Skeletal muscle satellite cell (primary cell): ENCODE measurements at regions not wholly inside any gene's neighbourhood (a gene's known extent, or its start where the extent isn't known, plus 50 kb on each side); places are given as distances from the start of the nearest gene placed in this dataset.

Experiments used
- H3K27me3 ChIP-seq: 2 replicates; pipeline ENCODE4 v1.7.0; 2013; ENCODE audit warnings: low read length; ENCODE audit not compliant: control insufficient read depth, insufficient read depth
- H3K36me3 ChIP-seq: 2 replicates; pipeline ENCODE4 v1.7.0; 2013; ENCODE audit warnings: mild to moderate bottlenecking, control low read depth, low read length; ENCODE audit not compliant: insufficient read depth
- H3K4me1 ChIP-seq: 2 replicates; pipeline ENCODE4 v1.7.0; 2013; ENCODE audit warnings: low read length; ENCODE audit not compliant: control insufficient read depth, insufficient read depth
- H3K4me2 ChIP-seq: 2 replicates; pipeline ENCODE4 v1.7.0; 2013; ENCODE audit warnings: mild to moderate bottlenecking, low read length
- H3K4me3 ChIP-seq: 2 replicates; pipeline ENCODE4 v1.7.0; 2013; ENCODE audit warnings: low read length
- H3K9ac ChIP-seq: 2 replicates; pipeline ENCODE4 v1.7.0; 2013; ENCODE audit warnings: mild to moderate bottlenecking, low read depth, low read length, moderate library complexity
- H3K9me3 ChIP-seq: replicated peaks from 2 replicates; pipeline ENCODE4 v1.7.0; 2013; ENCODE audit warnings: mild to moderate bottlenecking, control low read depth, low read length

DNA sequence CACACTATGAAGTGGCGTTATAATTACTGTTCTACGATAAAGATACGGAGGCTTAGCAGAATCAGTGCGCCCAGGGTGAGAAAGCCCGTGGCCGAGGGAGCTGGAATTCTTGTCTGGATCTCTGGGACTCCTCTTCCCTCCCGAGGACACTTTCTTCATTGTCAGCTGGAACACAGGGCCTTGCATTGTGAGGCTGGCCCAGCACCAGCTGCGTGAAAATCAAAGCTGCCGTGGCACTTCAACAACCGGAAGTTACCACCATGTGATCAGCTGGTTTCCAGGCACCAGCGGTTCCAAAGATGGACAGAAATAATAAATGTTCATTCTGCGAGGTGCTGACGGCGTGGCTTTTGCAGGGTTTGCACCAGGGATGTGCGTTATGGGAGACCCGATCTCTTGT, 234.0 kb upstream of the PITRM1 start:
- H3K4me3 ChIP-seq: no peak overlapping the region
- H3K36me3 ChIP-seq: no peaks in the 10 kb centered on the region
- no peaks in the 10 kb centered on the region for H3K9me3 ChIP-seq
- no peak overlapping the region for H3K9ac ChIP-seq
- H3K27me3 ChIP-seq: peaks cover 13% of the 10 kb centered on the region
- no peaks in the 10 kb centered on the region for H3K4me1 ChIP-seq
- no peak overlapping the region for H3K4me2 ChIP-seq

DNA sequence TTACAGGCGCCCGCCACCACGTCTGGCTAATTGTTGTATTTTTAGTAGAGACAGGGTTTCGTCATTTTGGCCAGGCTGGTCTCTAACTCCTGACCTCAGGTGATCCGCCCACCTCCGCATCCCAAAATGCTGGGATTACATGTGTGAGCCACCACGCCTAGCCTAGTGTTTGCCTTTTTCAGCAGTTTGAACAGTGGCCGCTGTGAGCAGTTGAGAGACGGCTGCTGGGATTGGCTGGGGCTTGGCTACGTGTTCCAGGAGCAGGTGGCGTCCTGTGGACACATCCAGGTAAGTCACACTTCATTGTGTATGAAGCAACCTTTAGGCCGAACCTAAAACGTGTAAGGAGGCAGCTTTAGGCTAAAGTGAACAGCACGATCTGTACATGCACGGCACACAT, 231.8 kb upstream of the PITRM1 start:
- H3K4me2 ChIP-seq: no peak overlapping the region
- no peak overlapping the region for H3K4me3 ChIP-seq
- H3K27me3 ChIP-seq: peaks cover 13% of the 10 kb centered on the region
- H3K4me1 ChIP-seq: no peaks in the 10 kb centered on the region
- no peaks in the 10 kb centered on the region for H3K36me3 ChIP-seq
- no peak overlapping the region for H3K9ac ChIP-seq
- no peaks in the 10 kb centered on the region for H3K9me3 ChIP-seq

DNA sequence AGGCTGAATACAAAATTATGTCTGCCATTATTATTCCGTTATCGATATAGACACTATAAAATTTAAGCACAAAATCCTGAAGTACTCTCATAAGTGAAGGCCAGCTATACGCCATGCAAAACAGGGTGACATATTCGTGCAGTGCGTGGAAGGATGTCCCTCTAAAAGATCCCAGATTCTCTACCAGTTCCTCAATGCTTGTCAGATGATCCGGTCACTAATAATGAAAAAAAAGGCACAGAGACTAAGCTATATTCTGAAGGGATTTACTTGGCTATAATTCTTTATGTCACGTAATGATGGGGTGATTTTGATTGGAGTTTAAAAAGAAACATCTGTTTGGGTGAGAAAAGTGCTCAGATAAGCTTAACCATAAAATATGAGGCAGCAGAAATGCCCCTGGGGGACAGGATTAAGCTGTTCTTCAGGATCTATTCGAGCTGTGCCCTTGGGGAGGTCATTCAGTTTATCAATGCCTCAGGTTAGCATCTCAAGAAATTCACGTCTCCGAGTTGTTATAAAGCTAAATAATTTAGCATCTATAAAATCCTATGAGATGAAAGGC, 229.7 kb upstream of the PITRM1 start:
- Histone ChIP-seq H3K36me3 (no peaks in the 10 kb centered on the region), H3K4me3 (no peak overlapping the region), H3K27me3 (peaks cover 19% of the 10 kb centered on the region), H3K9me3 (no peaks in the 10 kb centered on the region), H3K4me1 (peaks cover 4% of the 10 kb centered on the region), H3K4me2 (no peak overlapping the region), H3K9ac (no peak overlapping the region)

DNA sequence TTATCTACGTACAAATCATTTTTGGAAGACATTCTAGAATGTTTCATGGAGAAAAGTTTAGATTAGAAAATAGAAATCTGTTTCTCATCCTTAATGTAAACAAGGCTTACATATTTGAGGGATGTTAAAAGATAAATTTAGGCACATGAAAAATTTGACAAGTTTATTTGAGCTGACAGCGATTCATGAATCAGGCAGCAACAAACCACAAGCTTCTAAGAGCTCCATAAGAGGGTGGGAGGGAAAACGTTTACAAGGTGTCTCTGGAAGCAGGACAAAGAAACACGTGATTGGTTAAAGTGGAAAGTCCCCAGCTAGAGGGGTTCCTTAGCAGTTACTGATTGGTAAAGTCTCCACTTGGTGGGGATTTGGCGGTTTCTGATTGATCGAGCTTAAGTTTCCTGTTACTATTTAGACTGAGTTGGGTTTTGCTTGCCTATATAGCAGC, 228.9 kb upstream of the PITRM1 start:
- Histone ChIP-seq H3K36me3 (no peaks in the 10 kb centered on the region), H3K9me3 (no peaks in the 10 kb centered on the region), H3K4me1 (peaks cover 4% of the 10 kb centered on the region), H3K9ac (no peak overlapping the region), H3K4me3 (no peak overlapping the region), H3K27me3 (peaks cover 20% of the 10 kb centered on the region), H3K4me2 (no peak overlapping the region)

DNA sequence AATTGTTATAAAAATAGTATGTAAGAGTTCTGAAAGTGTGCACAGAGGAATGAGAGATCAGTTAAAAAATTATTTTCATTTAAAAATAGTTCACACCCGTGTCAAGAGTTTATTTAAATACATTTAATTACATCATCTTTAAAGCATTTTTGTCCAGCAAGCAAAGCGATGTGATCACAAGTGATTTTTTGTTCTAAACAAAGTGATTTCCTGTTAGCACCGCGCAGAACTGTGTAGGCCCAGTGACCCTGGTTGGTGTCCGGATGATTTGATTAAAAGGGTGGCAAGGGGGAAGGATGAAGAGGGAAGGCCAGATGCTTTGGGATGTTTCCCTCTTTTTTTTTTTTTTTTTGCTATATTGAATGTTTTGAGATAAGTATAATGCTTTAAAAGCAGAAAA, 227.8 kb upstream of the PITRM1 start:
- H3K4me1 ChIP-seq: peaks cover 6% of the 10 kb centered on the region

DNA sequence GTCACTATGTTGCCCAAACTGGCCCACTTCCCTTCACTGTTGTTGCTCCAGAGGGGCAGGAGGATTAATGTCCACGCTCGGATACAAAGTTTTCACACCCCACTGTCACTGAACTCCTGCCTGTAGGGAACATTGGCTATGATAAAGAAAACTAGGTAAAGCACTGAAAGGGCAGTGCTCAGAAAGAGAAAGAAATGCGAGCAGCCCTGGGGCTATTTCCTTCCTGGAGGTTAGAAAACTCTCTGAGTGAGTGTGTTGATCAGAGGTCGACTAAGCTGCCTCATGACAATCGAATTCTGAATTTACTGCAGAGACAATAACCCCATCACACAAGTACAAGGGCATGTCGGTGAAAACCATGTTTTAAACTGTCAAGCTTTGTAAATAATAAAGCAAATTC, 227.2 kb upstream of the PITRM1 start:
- Histone ChIP-seq H3K4me1 (peaks cover 7% of the 10 kb centered on the region), H3K27me3 (peaks cover 31% of the 10 kb centered on the region), H3K9ac (no peak overlapping the region), H3K36me3 (no peaks in the 10 kb centered on the region), H3K9me3 (peaks cover 2% of the 10 kb centered on the region), H3K4me2 (no peak overlapping the region), H3K4me3 (no peak overlapping the region)

More for the DNA sequence above, 227.8 kb upstream of the PITRM1 start:
- Histone ChIP-seq H3K9me3 (no peaks in the 10 kb centered on the region), H3K4me3 (no peak overlapping the region), H3K9ac (no peak overlapping the region), H3K36me3 (no peaks in the 10 kb centered on the region), H3K4me2 (no peak overlapping the region), H3K27me3 (peaks cover 27% of the 10 kb centered on the region)

DNA sequence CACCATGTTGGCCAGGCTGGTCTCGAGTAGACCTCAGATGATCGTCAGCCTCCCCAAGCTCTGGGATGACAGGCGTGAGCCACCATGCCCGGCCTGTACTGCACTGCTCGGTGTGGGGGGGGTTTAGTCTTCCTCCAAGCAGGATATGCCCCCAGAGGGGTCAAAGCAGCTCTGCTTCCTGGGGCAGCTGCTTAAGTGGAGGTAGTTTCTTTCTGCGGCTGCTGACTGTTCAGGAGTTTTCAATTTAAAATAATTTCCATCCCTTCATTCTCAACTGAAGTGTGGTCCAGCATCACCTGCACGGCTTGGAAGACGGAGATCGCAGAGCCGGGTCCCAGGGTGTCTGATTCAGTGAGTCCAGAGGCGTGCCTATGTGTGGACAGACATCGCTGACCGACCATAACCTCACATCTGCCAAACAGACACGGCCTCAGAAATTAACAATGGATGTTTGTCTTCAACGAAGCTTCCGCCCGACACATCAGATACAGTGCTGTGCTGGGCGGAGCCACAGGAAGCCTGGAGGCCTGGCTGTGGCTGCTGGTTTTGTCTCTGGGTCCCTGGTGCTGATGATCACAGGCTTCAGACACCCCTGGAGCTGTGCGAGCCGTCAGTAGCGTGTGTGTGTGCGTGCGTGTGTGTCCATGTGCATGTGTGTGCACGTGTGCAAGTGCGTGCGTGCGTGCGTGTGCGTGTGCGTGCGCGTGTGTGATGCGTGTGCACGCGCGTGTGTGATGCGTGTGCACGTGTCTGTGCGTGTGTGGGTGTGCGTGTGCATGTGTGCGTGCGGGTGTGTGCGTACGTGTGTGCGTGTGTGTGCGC, 226.5 kb upstream of the PITRM1 start:
- no peak overlapping the region for H3K9ac ChIP-seq
- no peak overlapping the region for H3K4me3 ChIP-seq
- peaks cover 7% of the 10 kb centered on the region for H3K4me1 ChIP-seq
- H3K27me3 ChIP-seq: peaks cover 31% of the 10 kb centered on the region
- peaks cover 5% of the 10 kb centered on the region for H3K9me3 ChIP-seq
- H3K36me3 ChIP-seq: no peaks in the 10 kb centered on the region
- no peak overlapping the region for H3K4me2 ChIP-seq

DNA sequence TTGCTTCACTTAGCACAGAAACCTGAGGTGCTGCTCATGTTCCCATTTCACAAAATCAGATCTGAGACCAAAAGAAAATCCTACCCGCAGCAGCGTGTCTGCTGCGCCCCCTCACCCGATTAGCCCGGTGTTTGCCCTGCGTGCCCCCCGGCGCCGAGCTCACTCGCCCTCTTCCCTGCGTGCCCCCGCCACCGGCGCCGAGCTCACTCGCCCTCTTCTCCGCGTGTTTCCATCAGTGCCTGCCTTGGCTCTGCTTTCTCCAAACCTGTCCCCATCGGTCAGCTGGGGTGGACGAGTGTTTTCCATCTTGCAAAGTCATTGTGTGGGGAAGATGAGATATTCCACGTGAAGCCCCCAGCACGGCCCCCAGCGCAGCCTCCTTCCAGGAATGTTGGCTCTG, 225.3 kb upstream of the PITRM1 start:
- H3K27me3 ChIP-seq: peaks cover 26% of the 10 kb centered on the region
- no peak overlapping the region for H3K4me3 ChIP-seq
- peaks cover 7% of the 10 kb centered on the region for H3K4me1 ChIP-seq
- H3K9ac ChIP-seq: no peak overlapping the region
- H3K4me2 ChIP-seq: no peak overlapping the region
- H3K36me3 ChIP-seq: no peaks in the 10 kb centered on the region
- peaks cover 5% of the 10 kb centered on the region for H3K9me3 ChIP-seq

DNA sequence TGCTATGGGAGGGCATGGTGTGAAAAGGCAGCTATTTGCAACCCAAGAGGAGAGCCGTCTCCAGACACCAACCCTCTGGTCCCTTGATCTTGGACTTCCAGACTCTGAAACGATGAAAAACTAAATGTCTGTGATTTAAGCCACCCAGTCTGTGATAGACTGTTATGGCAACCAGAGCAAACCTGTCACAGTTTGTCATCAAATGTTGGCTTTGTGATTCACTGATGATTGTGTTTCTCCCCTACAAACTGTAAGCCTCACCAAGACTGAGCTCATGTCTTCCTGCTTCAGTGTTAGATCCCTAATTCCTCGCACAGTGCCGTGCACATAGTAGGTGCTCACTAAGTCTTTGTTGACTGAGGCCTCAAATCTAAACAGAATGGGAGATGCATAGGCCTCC, 224.6 kb upstream of the PITRM1 start:
- H3K4me3 ChIP-seq: no peak overlapping the region
- peaks cover 5% of the 10 kb centered on the region for H3K9me3 ChIP-seq
- H3K4me2 ChIP-seq: no peak overlapping the region
- no peak overlapping the region for H3K9ac ChIP-seq
- peaks cover 22% of the 10 kb centered on the region for H3K27me3 ChIP-seq
- H3K36me3 ChIP-seq: no peaks in the 10 kb centered on the region
- H3K4me1 ChIP-seq: peaks cover 7% of the 10 kb centered on the region

DNA sequence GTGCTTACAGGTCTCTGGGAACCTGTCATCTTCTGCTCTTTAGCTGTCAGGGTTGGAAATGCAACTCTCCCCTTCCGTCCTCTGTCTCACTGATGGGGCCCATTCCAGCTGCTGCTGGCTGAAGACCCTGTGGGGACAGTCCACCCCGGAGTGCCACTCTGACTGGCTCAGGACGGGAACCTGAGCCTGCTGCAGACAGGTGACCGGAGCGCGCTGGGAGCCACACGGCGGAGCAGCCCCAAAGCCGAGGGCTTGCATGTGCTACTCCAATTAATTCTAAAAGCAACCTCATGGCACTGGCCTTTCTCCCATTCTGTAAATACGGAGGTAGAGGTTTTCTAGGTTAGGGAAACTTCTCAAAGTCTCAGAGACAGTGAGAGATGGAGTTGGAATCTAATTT, 223.5 kb upstream of the PITRM1 start:
- Histone ChIP-seq H3K27me3 (peaks cover 24% of the 10 kb centered on the region), H3K36me3 (no peaks in the 10 kb centered on the region), H3K4me1 (peaks cover 7% of the 10 kb centered on the region), H3K4me2 (no peak overlapping the region), H3K4me3 (no peak overlapping the region), H3K9ac (no peak overlapping the region), H3K9me3 (peaks cover 5% of the 10 kb centered on the region)

DNA sequence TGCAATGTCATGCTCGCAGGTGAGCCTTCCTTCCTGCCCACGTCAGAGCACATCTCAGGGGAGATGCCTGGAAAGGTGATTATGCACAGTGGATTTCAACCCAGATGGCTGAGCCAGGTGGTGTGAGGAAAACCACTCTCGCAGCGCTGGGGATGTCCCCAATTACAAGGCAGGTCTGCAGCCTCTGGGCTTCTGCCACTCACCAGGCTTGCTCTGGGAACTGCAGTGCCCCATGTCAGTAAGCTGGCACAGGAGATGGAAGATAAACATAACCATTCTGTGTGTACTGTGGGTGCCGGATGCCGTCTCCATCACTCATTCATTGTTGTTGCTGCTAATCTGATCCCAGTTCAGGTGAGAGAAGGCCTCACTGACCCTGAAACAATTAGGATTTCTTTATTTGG, 222.9 kb upstream of the PITRM1 start:
- H3K9me3 ChIP-seq: peaks cover 5% of the 10 kb centered on the region
- H3K36me3 ChIP-seq: no peaks in the 10 kb centered on the region
- H3K27me3 ChIP-seq: peaks cover 28% of the 10 kb centered on the region
- H3K4me2 ChIP-seq: no peak overlapping the region
- no peak overlapping the region for H3K9ac ChIP-seq
- H3K4me3 ChIP-seq: no peak overlapping the region
- H3K4me1 ChIP-seq: peaks cover 7% of the 10 kb centered on the region

DNA sequence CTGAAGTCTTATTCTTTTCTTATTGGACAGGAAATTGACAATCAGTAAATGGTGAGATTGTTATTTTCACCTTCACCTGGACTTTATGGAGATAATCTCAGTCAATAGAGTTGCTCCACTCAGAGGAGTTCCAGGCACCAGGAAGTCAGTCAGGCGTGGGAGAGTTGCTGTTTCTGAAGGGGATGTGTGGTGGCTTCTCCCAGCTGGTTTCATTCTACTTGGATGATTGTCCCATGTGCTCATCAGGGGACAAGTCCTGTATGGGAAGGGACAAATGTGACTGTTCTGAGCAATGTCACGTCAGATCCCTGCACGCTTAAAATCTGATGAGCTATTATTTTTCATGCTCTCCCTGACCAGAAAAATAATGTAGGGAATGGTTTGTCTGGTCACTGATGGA, 222.5 kb upstream of the PITRM1 start:
- no peak overlapping the region for H3K9ac ChIP-seq
- no peaks in the 10 kb centered on the region for H3K36me3 ChIP-seq
- no peak overlapping the region for H3K4me2 ChIP-seq
- peaks cover 7% of the 10 kb centered on the region for H3K4me1 ChIP-seq
- no peak overlapping the region for H3K4me3 ChIP-seq
- peaks cover 5% of the 10 kb centered on the region for H3K9me3 ChIP-seq
- H3K27me3 ChIP-seq: peaks cover 29% of the 10 kb centered on the region
